ENCODE measurements at regions not wholly inside any gene's neighbourhood (a gene's known extent, or its start where the extent isn't known, plus 50 kb on each side); places are given as distances from the start of the nearest gene placed in this dataset.

DNA sequence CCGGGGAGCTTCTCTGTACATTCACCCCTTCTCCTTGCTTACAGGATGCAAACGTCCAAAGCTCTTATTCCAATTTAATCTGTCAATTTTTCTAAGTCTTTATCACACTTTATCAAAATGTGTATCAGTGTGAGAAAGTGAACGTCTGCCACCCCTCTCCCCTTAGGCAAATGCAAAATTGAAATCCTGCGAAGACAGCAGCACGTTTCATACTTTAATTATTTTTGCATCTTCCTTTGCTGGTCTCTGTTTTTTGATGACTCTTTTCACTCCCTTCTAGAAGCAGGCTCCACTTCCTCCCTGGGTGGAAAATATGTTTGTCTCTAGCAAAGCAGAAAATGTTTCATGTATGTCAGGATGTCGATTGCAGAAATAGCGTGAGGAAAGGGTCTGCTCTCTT, 576.5 kb upstream of the BRINP1 start:
- no peak overlapping the region for H3K9ac ChIP-seq
- no peaks in the 10 kb centered on the region for H3K27me3 ChIP-seq (ENCODE audit: control insufficient read depth, insufficient read depth, low read length)
- H3K4me3 ChIP-seq (ENCODE audit: low read depth, low read length), result no peak overlapping the region
- no peaks in the 10 kb centered on the region for H3K79me2 ChIP-seq
- TF ChIP-seq, protein P1, sequence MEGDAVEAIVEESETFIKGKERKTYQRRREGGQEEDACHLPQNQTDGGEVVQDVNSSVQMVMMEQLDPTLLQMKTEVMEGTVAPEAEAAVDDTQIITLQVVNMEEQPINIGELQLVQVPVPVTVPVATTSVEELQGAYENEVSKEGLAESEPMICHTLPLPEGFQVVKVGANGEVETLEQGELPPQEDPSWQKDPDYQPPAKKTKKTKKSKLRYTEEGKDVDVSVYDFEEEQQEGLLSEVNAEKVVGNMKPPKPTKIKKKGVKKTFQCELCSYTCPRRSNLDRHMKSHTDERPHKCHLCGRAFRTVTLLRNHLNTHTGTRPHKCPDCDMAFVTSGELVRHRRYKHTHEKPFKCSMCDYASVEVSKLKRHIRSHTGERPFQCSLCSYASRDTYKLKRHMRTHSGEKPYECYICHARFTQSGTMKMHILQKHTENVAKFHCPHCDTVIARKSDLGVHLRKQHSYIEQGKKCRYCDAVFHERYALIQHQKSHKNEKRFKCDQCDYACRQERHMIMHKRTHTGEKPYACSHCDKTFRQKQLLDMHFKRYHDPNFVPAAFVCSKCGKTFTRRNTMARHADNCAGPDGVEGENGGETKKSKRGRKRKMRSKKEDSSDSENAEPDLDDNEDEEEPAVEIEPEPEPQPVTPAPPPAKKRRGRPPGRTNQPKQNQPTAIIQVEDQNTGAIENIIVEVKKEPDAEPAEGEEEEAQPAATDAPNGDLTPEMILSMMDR (IDR thresholded peaks at IDR 0.05), result no peak
- H2AFZ ChIP-seq, result no peak overlapping the region
- no peaks in the 10 kb centered on the region for H3K9me3 ChIP-seq (ENCODE audit: control insufficient read depth, low read length)
- H3K27ac ChIP-seq, result no peak overlapping the region
- no peak overlapping the region for H3K4me2 ChIP-seq (ENCODE audit: low read length)
- H3K36me3 ChIP-seq (ENCODE audit: control insufficient read depth, insufficient read depth, low read length), result no peaks in the 10 kb centered on the region
- H3K4me1 ChIP-seq, result no peaks in the 10 kb centered on the region

DNA sequence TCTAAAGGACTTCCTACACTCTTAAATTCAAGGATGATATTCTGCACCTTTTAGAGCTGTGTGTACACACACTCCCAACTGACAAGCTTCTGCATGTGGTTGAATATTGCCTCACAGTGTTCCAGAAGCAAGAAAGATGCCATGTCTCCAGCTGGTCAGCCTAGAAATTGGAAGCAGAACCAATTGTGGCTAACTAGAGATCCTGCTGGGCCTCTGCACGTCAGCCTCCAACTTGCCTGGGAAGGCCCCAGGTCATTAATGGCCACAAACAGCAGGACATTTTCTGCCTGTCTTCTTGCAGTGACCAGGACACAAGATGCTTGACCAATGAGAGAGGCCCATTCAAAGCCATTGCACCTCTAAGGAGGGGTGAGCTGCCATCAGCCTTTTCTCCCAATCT, 571.9 kb upstream of the BRINP1 start:
- no peak overlapping the region for H3K4me3 ChIP-seq (ENCODE audit: low read depth, low read length)
- H3K36me3 ChIP-seq (ENCODE audit: control insufficient read depth, insufficient read depth, low read length), result no peaks in the 10 kb centered on the region
- no peaks in the 10 kb centered on the region for H3K79me2 ChIP-seq
- no peaks in the 10 kb centered on the region for H3K27me3 ChIP-seq (ENCODE audit: control insufficient read depth, insufficient read depth, low read length)
- H3K4me2 ChIP-seq (ENCODE audit: low read length), result no peak overlapping the region
- no peaks in the 10 kb centered on the region for H3K9me3 ChIP-seq (ENCODE audit: control insufficient read depth, low read length)
- H3K4me1 ChIP-seq, result no peaks in the 10 kb centered on the region
- H2AFZ ChIP-seq, result no peak overlapping the region
- H3K27ac ChIP-seq, result no peak overlapping the region
- H3K9ac ChIP-seq, result no peak overlapping the region
- TF ChIP-seq, protein P1 (IDR thresholded peaks at IDR 0.05), result no peak

DNA sequence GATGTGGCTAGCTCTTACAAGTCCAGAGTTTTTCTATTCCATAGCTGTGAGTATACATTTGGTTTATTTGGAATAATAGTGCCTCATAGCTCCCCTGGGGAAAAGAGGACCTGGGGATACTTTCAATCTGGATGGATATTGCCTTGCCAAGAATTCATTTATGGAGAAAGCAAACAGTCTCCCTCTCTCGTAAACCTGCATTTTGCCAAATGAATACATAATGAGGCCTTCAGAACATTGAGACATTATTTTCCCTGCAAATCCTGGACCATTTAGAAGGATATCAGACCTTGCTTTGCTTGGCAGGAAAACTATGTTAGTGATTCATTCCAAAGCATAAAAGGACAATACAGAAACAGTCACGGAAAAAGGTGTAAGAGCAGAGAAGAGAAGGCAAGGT, 569.6 kb upstream of the BRINP1 start:
- Histone ChIP-seq H3K4me3 (ENCODE audit: low read depth, low read length) (no peak overlapping the region), H3K4me2 (ENCODE audit: low read length) (no peak overlapping the region), H3K4me1 (no peaks in the 10 kb centered on the region), H3K9me3 (ENCODE audit: control insufficient read depth, low read length) (no peaks in the 10 kb centered on the region), H3K9ac (no peak overlapping the region), H3K27ac (no peak overlapping the region), H3K36me3 (ENCODE audit: control insufficient read depth, insufficient read depth, low read length) (no peaks in the 10 kb centered on the region), H2AFZ (no peak overlapping the region), H3K27me3 (ENCODE audit: control insufficient read depth, insufficient read depth, low read length) (no peaks in the 10 kb centered on the region), H3K79me2 (no peaks in the 10 kb centered on the region)
- TF ChIP-seq, protein P1 (IDR thresholded peaks at IDR 0.05), result no peak

DNA sequence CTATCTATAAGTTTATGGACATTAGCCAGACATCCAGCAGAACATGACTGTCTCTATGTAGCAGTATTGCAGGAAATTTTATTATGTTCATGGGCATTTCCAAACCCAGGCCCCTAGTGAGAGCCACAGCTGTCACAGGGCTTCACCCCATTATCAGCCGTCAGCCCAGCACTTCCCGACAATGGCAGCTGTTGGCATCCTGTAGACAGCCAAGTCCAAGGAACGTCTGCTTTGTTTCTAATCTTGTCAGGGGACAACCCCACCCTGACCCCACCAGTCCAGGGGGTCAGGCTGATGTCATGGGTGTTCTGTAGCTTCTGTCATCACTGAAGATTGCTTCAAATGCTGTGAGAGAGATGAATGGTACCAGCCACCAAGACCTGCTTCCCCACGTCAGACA, 565.3 kb upstream of the BRINP1 start:
- H3K79me2 ChIP-seq, result no peaks in the 10 kb centered on the region
- no peak overlapping the region for H3K4me2 ChIP-seq (ENCODE audit: low read length)
- no peaks in the 10 kb centered on the region for H3K4me1 ChIP-seq
- H3K36me3 ChIP-seq (ENCODE audit: control insufficient read depth, insufficient read depth, low read length), result no peaks in the 10 kb centered on the region
- no peak overlapping the region for H2AFZ ChIP-seq
- H3K27ac ChIP-seq, result no peak overlapping the region
- no peak overlapping the region for H3K9ac ChIP-seq
- no peaks in the 10 kb centered on the region for H3K9me3 ChIP-seq (ENCODE audit: control insufficient read depth, low read length)
- H3K4me3 ChIP-seq (ENCODE audit: low read depth, low read length), result no peak overlapping the region
- TF ChIP-seq, protein P1 (IDR thresholded peaks at IDR 0.05), result no peak
- no peaks in the 10 kb centered on the region for H3K27me3 ChIP-seq (ENCODE audit: control insufficient read depth, insufficient read depth, low read length)

DNA sequence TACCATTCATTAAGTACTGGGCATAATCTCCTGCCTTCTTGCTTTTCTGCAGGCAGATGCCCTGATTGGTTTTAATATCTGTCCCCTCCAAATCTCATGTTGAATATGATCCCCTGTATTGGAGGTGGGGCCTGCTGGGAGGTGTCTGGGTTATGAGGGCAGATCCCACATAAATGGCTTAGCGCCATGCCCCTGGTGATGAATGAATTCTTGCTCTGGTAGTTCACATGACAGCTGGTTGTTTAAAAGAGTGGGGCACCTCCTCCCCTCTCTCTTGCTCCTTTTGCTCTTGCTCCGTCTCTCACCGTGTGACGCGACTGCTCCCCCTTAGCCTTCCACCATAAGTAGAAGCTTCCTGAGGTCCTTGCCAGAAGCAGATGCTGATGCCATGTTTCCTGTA, 564.0 kb upstream of the BRINP1 start:
- no peaks in the 10 kb centered on the region for H3K79me2 ChIP-seq
- no peaks in the 10 kb centered on the region for H3K4me1 ChIP-seq

More for the DNA sequence above, 564.0 kb upstream of the BRINP1 start:
- no peaks in the 10 kb centered on the region for H3K27me3 ChIP-seq (ENCODE audit: control insufficient read depth, insufficient read depth, low read length)
- H3K4me2 ChIP-seq (ENCODE audit: low read length), result no peak overlapping the region
- no peaks in the 10 kb centered on the region for H3K9me3 ChIP-seq (ENCODE audit: control insufficient read depth, low read length)
- H3K9ac ChIP-seq, result no peak overlapping the region
- H3K36me3 ChIP-seq (ENCODE audit: control insufficient read depth, insufficient read depth, low read length), result no peaks in the 10 kb centered on the region
- no peak overlapping the region for H3K4me3 ChIP-seq (ENCODE audit: low read depth, low read length)
- no peak overlapping the region for H2AFZ ChIP-seq
- TF ChIP-seq, protein P1 (IDR thresholded peaks at IDR 0.05), result no peak
- no peak overlapping the region for H3K27ac ChIP-seq
